RWPE2 (cell line): ENCODE measurements at regions not wholly inside any gene's neighbourhood (a gene's known extent, or its start where the extent isn't known, plus 50 kb on each side); places are given as distances from the start of the nearest gene placed in this dataset.

Experiments used
- ATAC-seq: fragments of 200-7000 bp; cut with Tn5 transposase; 3 replicates; pipeline ENCODE4 v1.9.1; 2021; ENCODE audit warnings: low read depth
- DNase-seq: peaks from one replicate; pipeline ENCODE4 v3.0.0-alpha.2; 2020; ENCODE audit warnings: low spot score
- H3K27ac ChIP-seq: fragments of 450-650 bp; 2 replicates; pipeline ENCODE4 v1.5.1; 2017; ENCODE audit warnings: mild to moderate bottlenecking; ENCODE audit not compliant: poor library complexity, severe bottlenecking
- H3K27me3 ChIP-seq: fragments of 250-450 bp; sonication (Bioruptor Pico); 2 replicates; pipeline ENCODE4 v1.5.1; 2021; ENCODE audit warnings: mild to moderate bottlenecking, moderate library complexity; ENCODE audit not compliant: insufficient read depth, poor library complexity, severe bottlenecking
- H3K36me3 ChIP-seq: fragments of 250-450 bp; sonication (Bioruptor Pico); 2 replicates; pipeline ENCODE4 v1.5.1; 2020; ENCODE audit warnings: low read depth, mild to moderate bottlenecking, moderate library complexity
- H3K4me1 ChIP-seq: fragments of 250-450 bp; sonication (Bioruptor Pico); 2 replicates; pipeline ENCODE4 v1.5.1; 2021; ENCODE audit warnings: mild to moderate bottlenecking, moderate library complexity; ENCODE audit not compliant: insufficient read depth, poor library complexity, severe bottlenecking
- H3K4me3 ChIP-seq: fragments of 250-450 bp; sonication (Bioruptor Pico); 2 replicates; pipeline ENCODE4 v1.5.1; 2021; ENCODE audit warnings: mild to moderate bottlenecking, moderate library complexity; ENCODE audit not compliant: severe bottlenecking
- H3K9me3 ChIP-seq: fragments of 250-450 bp; sonication (Bioruptor Pico); 2 replicates; pipeline ENCODE4 v1.5.1; 2021; ENCODE audit warnings: mild to moderate bottlenecking, moderate library complexity; ENCODE audit not compliant: severe bottlenecking
- TF ChIP-seq, protein P1 (sequence below): fragments of 450-650 bp; IDR thresholded peaks from one replicate; pipeline ENCODE4 v1.5.1; 2017; ENCODE audit warnings: mild to moderate bottlenecking, moderate library complexity; ENCODE audit not compliant: poor library complexity, severe bottlenecking

GRCh38 chr12:63010698-63011097 is 75.7 kb upstream of the PPM1H start:
- H3K4me1 ChIP-seq: no peaks in the 10 kb centered on the region
- DNase-seq (no peak), ATAC-seq (no peak)
- peaks cover 13% of the 10 kb centered on the region for H3K27me3 ChIP-seq
- no peaks in the 10 kb centered on the region for H3K36me3 ChIP-seq
- TF ChIP-seq, protein P1, sequence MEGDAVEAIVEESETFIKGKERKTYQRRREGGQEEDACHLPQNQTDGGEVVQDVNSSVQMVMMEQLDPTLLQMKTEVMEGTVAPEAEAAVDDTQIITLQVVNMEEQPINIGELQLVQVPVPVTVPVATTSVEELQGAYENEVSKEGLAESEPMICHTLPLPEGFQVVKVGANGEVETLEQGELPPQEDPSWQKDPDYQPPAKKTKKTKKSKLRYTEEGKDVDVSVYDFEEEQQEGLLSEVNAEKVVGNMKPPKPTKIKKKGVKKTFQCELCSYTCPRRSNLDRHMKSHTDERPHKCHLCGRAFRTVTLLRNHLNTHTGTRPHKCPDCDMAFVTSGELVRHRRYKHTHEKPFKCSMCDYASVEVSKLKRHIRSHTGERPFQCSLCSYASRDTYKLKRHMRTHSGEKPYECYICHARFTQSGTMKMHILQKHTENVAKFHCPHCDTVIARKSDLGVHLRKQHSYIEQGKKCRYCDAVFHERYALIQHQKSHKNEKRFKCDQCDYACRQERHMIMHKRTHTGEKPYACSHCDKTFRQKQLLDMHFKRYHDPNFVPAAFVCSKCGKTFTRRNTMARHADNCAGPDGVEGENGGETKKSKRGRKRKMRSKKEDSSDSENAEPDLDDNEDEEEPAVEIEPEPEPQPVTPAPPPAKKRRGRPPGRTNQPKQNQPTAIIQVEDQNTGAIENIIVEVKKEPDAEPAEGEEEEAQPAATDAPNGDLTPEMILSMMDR: no peak
- H3K27ac ChIP-seq: no peak overlapping the region
- no peaks in the 10 kb centered on the region for H3K9me3 ChIP-seq
- H3K4me3 ChIP-seq: no peak overlapping the region

- H3K36me3 ChIP-seq: no peaks in the 10 kb centered on the region
- no peaks in the 10 kb centered on the region for H3K4me1 ChIP-seq
- no peak for DNase-seq
- ATAC-seq: no peak
- H3K27ac ChIP-seq: no peak overlapping the region
- H3K9me3 ChIP-seq: no peaks in the 10 kb centered on the region
- H3K27me3 ChIP-seq: peaks cover 12% of the 10 kb centered on the region
- no peak overlapping the region for H3K4me3 ChIP-seq
- TF ChIP-seq, protein P1: no peak
These were observed 73.4 kb upstream of the PPM1H start for GRCh38 chr12:63008372-63008771.

DNA sequence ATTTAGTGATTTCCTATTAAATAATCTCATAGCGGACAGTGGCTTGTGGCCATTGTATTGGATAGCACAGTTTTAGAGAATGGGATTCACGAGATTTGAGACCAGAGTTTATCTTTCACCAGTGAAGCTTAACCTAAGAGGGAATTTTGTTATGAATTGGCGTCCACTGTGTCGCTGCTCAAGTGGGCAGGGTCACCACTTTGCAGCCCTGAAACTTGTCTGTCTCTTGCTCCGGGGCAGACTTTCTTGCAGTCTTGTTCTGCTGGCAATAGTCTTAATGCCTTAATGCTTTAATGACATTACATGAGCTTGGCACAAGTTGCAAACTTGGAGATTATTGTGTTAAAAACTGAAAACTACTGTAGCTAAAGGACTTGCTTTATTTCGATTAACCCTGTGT is 72.8 kb upstream of the PPM1H start:
- no peak overlapping the region for H3K4me3 ChIP-seq
- no peak overlapping the region for H3K27ac ChIP-seq
- peaks cover 12% of the 10 kb centered on the region for H3K27me3 ChIP-seq
- H3K36me3 ChIP-seq: no peaks in the 10 kb centered on the region
- no peaks in the 10 kb centered on the region for H3K4me1 ChIP-seq
- DNase-seq (no peak), ATAC-seq (no peak)
- TF ChIP-seq, protein P1: no peak
- no peaks in the 10 kb centered on the region for H3K9me3 ChIP-seq

GRCh38 chr12:63006536-63006935 is 71.6 kb upstream of the PPM1H start:
- ATAC-seq (no peak), DNase-seq (no peak)
- no peaks in the 10 kb centered on the region for H3K36me3 ChIP-seq
- H3K4me3 ChIP-seq: no peak overlapping the region
- peaks cover 12% of the 10 kb centered on the region for H3K27me3 ChIP-seq
- TF ChIP-seq, protein P1: no peak
- no peaks in the 10 kb centered on the region for H3K4me1 ChIP-seq
- H3K9me3 ChIP-seq: no peaks in the 10 kb centered on the region
- H3K27ac ChIP-seq: no peak overlapping the region

DNA sequence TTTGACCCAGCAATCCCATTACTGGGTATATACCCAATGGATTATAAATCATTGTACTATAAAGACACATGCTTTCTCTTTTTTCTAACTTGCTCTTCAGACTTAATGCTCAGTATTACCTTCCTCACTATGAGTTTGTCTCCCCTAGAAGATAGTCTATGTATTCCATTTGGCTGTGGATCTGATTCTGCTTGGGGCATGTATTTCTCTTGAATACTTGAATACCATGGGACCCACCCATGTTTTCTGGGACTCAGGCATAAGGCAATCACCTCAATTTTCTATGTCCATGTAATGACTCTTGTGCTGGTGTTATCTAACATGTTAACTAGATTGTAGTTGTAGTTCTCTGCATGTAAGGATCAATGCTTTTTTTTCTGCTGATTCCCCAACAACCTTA is 70.4 kb upstream of the PPM1H start:
- Histone ChIP-seq H3K9me3 (no peaks in the 10 kb centered on the region), H3K4me3 (no peak overlapping the region), H3K36me3 (no peaks in the 10 kb centered on the region), H3K4me1 (no peaks in the 10 kb centered on the region), H3K27ac (no peak overlapping the region), H3K27me3 (peaks cover 24% of the 10 kb centered on the region)
- TF ChIP-seq, protein P1: no peak
- DNase-seq (no peak), ATAC-seq (no peak)
